Immature natural killer cell (primary cell): ENCODE measurements at regions not wholly inside any gene's neighbourhood (a gene's known extent, or its start where the extent isn't known, plus 50 kb on each side); places are given as distances from the start of the nearest gene placed in this dataset.

ENCODE experiments used
- DNase-seq, 3 donors: peaks; one replicate each; pipeline ENCODE4 v3.0.0; 2022; ENCODE audit warnings: mixed read lengths in 1 of 3
- H3K27ac Mint-ChIP-seq, 6 donors: one replicate each; pipeline ENCODE4 v1.8.0; 2020; ENCODE audit warnings: mixed read lengths in 6 of 6, mild to moderate bottlenecking in 5 of 6, inconsistent platforms in 4 of 6, moderate library complexity in 3 of 6
- H3K27me3 Mint-ChIP-seq, 3 donors: one replicate each; pipeline ENCODE4 v1.8.0; 2020 to 2021; ENCODE audit warnings: low read depth in 3 of 3, mild to moderate bottlenecking in 3 of 3, mixed read lengths in 3 of 3, moderate library complexity in 3 of 3, inconsistent platforms in 1 of 3
- H3K36me3 Mint-ChIP-seq, 3 donors: one replicate each; pipeline ENCODE4 v1.8.0; 2020; ENCODE audit warnings: mixed read lengths in 3 of 3, inconsistent platforms in 2 of 3, mild to moderate bottlenecking in 2 of 3
- H3K4me1 Mint-ChIP-seq, 2 donors: one replicate each; pipeline ENCODE4 v1.8.0; 2020; ENCODE audit warnings: inconsistent platforms in 2 of 2, mild to moderate bottlenecking in 2 of 2, mixed read lengths in 2 of 2, moderate library complexity in 1 of 2
- H3K4me3 Mint-ChIP-seq, 5 donors: one replicate each; pipeline ENCODE4 v1.8.0; 2020; ENCODE audit warnings: mild to moderate bottlenecking in 5 of 5, mixed read lengths in 5 of 5, inconsistent platforms in 3 of 5, moderate library complexity in 3 of 5
- H3K9me3 Mint-ChIP-seq, 6 donors: one replicate each; pipeline ENCODE4 v1.8.0; 2020; ENCODE audit warnings: mild to moderate bottlenecking in 6 of 6, mixed read lengths in 6 of 6, inconsistent platforms in 4 of 6, moderate library complexity in 3 of 6

DNA sequence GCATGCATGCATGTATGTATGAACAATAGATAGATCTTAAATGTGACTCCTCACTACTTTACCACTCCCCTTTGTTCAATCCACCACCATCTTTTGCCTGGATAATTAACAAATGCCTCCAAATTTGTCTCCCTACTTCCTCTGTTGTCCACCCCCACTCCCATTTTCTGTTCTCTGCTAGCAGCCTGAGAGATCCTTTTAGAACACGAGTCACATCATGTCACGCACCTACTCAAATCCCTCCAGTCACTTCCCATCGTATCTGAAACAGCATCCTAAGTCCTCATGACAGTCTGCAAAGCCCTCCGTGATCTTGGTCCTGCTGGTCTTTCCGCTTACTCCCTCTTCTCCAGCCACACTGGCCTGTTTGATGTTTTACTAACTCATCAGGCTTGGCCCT is 527.3 kb downstream of the EPHA4 start:
- Mint-ChIP-seq H3K4me1 (no peaks in the 10 kb centered on the region), H3K9me3 (no peaks in the 10 kb centered on the region), H3K27me3 (peaks cover 0 to 2% (median 0%) of the 10 kb centered on the region in 3 donors), H3K4me3 (no peak overlapping the region), H3K36me3 (no peaks in the 10 kb centered on the region), H3K27ac (no peak overlapping the region)
- no peak for DNase-seq

DNA sequence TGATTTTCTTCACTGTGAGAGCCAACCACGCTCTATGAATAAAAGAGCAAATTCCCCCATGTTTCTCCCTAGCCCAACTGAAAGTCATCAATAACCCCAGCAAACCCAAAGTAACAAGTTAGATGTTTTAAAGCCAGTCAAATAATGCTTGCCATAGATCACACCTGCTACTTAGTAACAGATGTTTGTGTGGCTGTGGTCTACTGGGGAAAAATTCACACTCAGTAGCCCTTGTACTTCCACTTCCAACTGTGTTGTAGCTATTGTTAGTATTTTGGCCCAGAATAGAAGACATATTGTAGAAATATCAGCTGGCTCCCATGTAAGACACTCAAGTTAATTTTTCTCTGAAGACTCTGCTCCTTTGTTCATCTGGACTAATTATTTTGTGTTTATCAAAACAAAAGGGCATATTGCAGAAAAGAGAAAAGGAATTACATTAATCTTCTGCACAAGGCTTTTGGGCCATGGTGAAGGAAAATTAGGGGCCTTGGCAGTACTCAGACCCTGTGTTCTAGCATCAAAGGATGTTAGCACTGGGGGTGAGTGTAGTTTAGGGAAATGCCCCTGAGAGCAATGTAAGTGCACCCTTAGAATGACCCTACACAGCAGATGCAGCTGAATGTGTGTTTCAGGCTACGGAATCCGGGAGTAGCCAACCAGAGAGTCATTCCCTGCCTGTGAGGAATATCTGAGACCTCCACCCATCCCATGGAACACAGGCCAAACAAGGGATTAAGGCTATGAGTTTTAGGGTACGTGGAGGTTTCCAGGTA is 521.9 kb downstream of the EPHA4 start:
- H3K36me3 Mint-ChIP-seq = no peaks in the 10 kb centered on the region
- no peak overlapping the region for H3K27ac Mint-ChIP-seq
- H3K27me3 Mint-ChIP-seq = peaks cover 0 to 2% (median 0%) of the 10 kb centered on the region in 3 donors
- no peaks in the 10 kb centered on the region for H3K9me3 Mint-ChIP-seq
- no peaks in the 10 kb centered on the region for H3K4me1 Mint-ChIP-seq
- DNase-seq = no peak
- H3K4me3 Mint-ChIP-seq = no peak overlapping the region

DNA sequence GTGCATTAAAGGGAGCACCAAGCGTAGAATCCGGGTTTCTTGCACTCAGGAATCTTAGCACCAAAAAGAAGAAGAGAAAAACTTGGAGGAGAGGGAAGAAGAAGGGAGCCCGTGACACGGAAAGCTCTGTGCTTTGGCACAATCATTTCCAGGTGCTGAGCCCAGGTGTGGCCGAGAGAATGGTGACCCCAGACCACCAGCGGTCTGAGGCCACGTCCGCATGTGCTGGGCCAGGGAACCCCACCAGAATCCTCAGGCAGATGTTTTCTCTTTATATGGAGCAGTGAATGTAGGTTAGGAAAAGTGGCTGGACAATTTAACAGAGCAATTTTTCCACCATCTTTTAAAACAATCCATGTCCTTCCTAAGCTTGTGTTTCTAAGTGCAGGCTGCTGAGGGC is 520.9 kb downstream of the EPHA4 start:
- no peak overlapping the region for H3K27ac Mint-ChIP-seq
- peaks cover 0 to 2% (median 0%) of the 10 kb centered on the region in 3 donors for H3K27me3 Mint-ChIP-seq
- H3K4me1 Mint-ChIP-seq = no peaks in the 10 kb centered on the region
- no peaks in the 10 kb centered on the region for H3K36me3 Mint-ChIP-seq
- H3K4me3 Mint-ChIP-seq = no peak overlapping the region
- no peak for DNase-seq
- no peaks in the 10 kb centered on the region for H3K9me3 Mint-ChIP-seq

DNA sequence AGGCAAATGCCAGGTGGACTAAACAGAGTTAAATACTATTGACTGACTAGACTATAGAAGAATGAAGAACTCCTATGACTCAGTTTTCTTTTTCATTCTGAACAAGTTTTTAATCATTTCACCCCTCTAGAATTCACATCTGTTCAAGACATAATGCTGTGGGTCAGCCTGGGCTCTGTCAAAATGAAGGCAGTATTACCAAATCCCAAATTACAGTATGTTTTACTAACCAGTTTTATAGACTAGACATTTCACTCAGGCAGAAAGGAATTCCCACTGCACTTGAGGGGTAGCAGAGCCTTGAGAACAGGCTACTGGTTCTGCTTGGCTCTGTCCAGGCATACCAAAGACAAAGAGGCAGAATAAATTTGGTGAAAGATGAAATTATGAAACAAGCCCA is 511.7 kb downstream of the EPHA4 start:
- peaks cover 4 to 7% of the 10 kb centered on the region in 2 donors for H3K4me1 Mint-ChIP-seq
- H3K27ac Mint-ChIP-seq = no peak overlapping the region
- no peak overlapping the region for H3K4me3 Mint-ChIP-seq
- DNase-seq = no peak
- no peaks in the 10 kb centered on the region for H3K36me3 Mint-ChIP-seq
- peaks cover 2 to 10% (median 4%) of the 10 kb centered on the region in 3 donors for H3K27me3 Mint-ChIP-seq
- H3K9me3 Mint-ChIP-seq = no peaks in the 10 kb centered on the region

DNA sequence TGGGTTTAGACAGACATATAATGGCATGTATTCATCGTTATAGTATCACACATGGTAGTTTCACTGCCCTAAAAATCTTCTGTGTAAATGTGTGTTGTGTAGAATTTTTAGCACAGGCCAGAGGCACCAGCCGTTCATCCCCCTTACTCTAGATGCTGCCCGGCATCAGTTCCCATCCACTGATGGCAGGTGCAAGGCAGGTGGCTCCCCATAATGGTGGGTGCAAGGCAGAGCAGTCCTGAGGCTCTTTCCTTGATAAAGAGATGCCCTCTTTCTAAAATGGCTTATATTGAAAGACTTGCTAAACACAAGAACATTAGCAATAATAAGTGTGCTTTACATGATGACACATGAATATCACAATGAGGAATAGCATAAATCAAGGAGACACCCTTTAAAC is 508.5 kb downstream of the EPHA4 start:
- no peak overlapping the region for H3K4me3 Mint-ChIP-seq
- no peaks in the 10 kb centered on the region for H3K36me3 Mint-ChIP-seq
- DNase-seq = no peak
- peaks cover 1 to 10% (median 2%) of the 10 kb centered on the region in 3 donors for H3K27me3 Mint-ChIP-seq
- no peak overlapping the region for H3K27ac Mint-ChIP-seq
- H3K4me1 Mint-ChIP-seq = peaks cover 4 to 7% of the 10 kb centered on the region in 2 donors
- no peaks in the 10 kb centered on the region for H3K9me3 Mint-ChIP-seq

DNA sequence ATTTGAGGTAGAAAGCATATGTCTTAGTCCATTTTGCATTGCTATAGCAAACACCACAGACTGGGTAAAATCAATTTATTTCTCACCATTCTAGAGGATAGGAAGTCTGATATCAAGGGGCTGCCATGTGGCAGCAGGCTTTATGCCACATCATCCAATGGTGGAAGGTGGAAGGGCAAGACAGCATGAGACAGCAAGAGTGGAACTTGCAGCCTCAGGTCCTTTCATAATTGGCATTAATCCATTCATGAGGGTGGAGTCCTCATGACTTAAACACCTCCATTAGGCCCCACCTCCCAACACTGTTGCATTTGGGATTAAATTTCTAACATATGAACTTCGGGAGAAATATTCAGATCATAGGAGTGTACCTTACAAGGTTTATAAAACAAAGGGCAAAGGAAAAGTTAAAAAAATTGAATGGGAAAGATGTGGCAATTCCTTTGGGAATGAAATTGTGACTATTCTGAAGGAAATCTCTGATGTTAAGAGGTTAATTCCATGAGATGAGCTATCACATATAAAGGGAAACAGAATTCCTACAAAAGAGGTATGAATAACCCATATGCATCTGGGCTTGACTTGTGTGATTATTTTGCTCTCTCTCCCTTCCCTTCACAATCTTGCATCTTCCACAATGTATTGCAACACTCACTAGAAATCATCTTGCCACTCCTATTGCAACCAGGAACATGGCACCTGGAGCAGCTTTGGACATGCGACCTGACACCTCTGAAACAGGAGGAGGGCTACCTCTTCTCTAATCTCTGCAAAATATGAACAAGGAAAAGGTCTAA is 507.8 kb downstream of the EPHA4 start:
- no peak for DNase-seq
- Mint-ChIP-seq H3K27ac (no peak overlapping the region), H3K36me3 (no peaks in the 10 kb centered on the region), H3K27me3 (peaks cover 1 to 3% (median 2%) of the 10 kb centered on the region in 3 donors), H3K4me3 (no peak overlapping the region), H3K9me3 (no peaks in the 10 kb centered on the region), H3K4me1 (peaks cover 4 to 7% of the 10 kb centered on the region in 2 donors)

DNA sequence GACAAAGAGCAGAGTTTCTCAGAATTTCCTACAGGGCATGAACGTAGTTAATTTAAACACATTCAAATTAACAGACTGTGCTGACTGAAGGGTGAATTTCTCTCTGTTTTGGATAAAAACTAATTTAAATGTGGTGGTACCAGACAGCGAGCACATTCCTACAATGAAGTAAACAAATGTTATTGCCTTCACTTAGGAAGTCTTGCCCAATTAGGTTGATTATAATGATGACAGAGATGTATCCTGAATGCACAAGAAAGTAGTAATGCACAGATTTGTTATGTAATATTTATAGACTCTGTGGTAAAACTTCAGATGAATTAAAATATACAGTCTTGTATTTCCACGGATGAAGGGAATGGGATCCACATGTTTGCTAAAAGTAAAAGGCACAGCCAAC is 507.2 kb downstream of the EPHA4 start:
- Mint-ChIP-seq H3K9me3 (no peaks in the 10 kb centered on the region), H3K27me3 (peaks cover 1 to 3% (median 2%) of the 10 kb centered on the region in 3 donors), H3K4me1 (peaks cover 4 to 7% of the 10 kb centered on the region in 2 donors), H3K27ac (no peak overlapping the region), H3K4me3 (no peak overlapping the region), H3K36me3 (no peaks in the 10 kb centered on the region)
- DNase-seq = no peak

DNA sequence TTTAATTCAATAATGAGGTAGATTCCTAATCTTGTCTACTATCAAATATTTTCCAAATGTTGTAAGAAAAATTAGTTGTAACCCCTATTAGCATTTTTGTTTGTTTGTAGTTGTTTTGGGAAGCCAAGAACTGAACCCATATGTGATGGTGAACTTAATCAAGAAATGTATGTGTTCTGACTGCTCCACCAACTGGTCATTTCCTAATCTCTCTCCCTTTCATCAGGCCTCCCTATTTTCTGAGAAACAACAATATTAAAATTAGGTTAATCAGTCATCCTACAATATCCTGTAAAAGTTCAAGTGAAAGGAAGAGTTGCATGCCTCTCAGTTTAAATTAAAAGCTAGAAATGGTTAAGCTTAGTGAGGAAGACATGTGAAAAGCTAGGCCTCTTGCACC is 504.0 kb downstream of the EPHA4 start:
- H3K27me3 Mint-ChIP-seq = no peaks in the 10 kb centered on the region
- H3K36me3 Mint-ChIP-seq = peaks cover 0 to 3% (median 0%) of the 10 kb centered on the region in 3 donors
- peaks cover 0 to 7% (median 0%) of the 10 kb centered on the region in 6 donors for H3K9me3 Mint-ChIP-seq
- no peaks in the 10 kb centered on the region for H3K4me1 Mint-ChIP-seq
- DNase-seq = no peak
- H3K27ac Mint-ChIP-seq = no peak overlapping the region
- H3K4me3 Mint-ChIP-seq = no peak overlapping the region

DNA sequence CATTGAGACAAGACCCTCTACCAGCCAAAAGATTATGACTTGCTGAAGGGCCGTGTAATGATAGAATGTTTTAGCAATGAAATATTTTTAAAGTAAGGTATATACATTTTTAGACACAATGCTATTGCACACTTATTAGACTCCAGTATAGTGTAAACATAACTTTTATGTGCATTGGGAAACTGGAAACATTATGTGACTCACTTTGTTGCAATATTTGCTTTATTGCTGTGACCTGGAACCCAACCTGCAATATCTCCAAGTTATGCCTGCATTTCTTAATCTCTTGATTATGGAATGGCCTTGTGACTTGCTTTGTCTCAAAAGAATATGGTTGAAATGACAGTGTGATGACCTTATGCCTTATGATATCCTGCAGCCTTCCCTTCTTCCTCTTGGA is 502.0 kb downstream of the EPHA4 start:
- Mint-ChIP-seq H3K27me3 (no peaks in the 10 kb centered on the region), H3K9me3 (peaks cover 0 to 7% (median 0%) of the 10 kb centered on the region in 6 donors), H3K4me1 (no peaks in the 10 kb centered on the region), H3K27ac (no peak overlapping the region), H3K36me3 (peaks cover 0 to 3% (median 0%) of the 10 kb centered on the region in 3 donors), H3K4me3 (no peak overlapping the region)
- DNase-seq = no peak

DNA sequence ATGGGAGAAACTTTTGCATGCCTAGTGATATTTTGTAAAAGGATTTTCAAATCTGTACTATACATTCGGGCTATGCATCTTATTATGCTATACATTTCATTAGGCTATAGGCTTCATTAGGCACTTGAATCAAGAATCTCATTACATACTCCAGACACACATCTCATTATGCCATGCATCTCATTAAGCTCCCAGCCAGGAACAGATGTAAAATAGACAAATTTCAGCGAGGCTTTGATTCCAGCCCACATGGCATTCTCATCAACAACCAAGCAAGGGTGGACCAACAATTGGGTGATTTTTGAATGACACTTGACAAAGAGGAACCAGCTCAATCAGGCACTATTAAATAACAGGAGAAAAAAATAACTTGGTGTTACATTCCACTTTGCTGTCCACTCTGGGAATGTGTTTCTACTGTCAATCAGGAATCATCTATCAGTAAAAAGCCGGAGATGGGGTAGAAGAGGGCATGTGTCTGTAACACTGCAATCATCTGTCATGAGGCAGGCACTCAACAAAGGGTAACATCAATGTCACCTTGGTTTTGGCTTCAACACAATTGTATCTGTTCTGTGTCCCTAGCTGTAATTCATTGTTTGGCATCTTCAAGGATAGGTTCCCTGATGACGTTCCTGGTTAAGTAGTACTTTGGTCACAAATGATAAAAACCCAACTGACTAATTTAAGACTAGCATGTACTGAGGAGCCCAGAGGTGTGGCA is 498.6 kb downstream of the EPHA4 start:
- peaks cover 0 to 7% (median 0%) of the 10 kb centered on the region in 6 donors for H3K9me3 Mint-ChIP-seq
- H3K27me3 Mint-ChIP-seq = no peaks in the 10 kb centered on the region
- no peak for DNase-seq
- H3K36me3 Mint-ChIP-seq = peaks cover 0 to 3% (median 0%) of the 10 kb centered on the region in 3 donors
- no peak overlapping the region for H3K4me3 Mint-ChIP-seq
- no peaks in the 10 kb centered on the region for H3K4me1 Mint-ChIP-seq
- no peak overlapping the region for H3K27ac Mint-ChIP-seq

DNA sequence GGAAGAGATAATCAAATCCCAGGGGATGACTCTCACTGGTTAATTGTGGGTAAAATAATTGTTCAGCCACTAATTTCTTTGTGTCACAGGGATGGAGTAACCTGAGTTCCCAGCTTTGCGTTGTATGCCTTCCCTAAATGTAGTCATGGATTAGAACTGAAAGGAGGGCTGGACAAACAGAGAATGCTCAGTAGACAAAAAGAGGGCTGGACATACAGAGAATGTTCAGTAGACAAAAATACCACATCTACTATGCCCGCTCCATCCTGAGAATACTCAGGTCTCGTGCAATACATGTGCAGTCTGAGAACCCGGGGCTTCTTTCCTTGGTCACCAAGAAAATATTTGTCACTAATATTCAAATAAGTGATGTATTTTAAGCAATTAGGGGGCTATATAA is 497.9 kb downstream of the EPHA4 start:
- Mint-ChIP-seq H3K36me3 (peaks cover 0 to 3% (median 0%) of the 10 kb centered on the region in 3 donors), H3K27ac (no peak overlapping the region), H3K4me3 (no peak overlapping the region), H3K27me3 (no peaks in the 10 kb centered on the region), H3K9me3 (peaks cover 0 to 7% (median 0%) of the 10 kb centered on the region in 6 donors), H3K4me1 (no peaks in the 10 kb centered on the region)
- no peak for DNase-seq

DNA sequence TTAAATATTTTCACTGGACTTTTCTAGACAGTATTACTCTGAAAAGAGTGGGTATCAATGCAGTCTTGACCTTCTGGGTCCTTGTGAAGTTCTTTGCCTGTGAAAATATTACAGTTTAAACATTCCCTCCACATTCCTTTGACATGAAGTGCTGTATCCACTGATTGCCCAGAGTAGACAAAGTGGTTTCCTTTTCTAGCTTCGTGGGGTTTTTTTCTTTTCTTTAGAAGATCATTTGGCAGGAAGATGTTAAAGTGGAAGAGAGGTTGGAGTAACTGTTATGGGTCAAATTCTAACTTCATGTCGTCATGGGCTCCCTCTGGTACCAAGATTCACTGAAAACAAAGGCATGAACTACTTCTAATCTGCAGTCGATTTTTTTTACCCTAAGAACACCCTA is 496.9 kb downstream of the EPHA4 start:
- peaks cover 0 to 7% (median 0%) of the 10 kb centered on the region in 6 donors for H3K9me3 Mint-ChIP-seq

DNA sequence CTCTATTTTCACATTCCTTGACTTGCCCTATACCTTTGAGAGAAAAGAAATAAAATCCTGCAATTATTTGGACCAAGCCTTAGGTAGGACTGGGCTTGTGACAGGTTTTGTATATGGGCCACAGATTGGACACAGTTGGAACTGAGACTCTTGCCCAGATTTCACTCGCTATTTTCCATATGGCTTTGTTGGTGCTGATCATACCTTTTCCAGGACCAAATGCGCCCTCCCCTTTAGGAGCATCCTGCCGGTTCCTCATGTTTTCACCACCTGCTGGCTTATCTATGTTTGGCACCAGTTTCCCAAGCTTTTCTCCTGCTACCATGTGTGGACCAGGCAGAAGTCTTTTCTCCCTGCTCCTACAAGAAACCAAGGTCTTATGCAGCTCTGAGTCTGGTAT is 494.9 kb downstream of the EPHA4 start:
- peaks cover 0 to 3% (median under 1%) of the 10 kb centered on the region in 3 donors for H3K27me3 Mint-ChIP-seq
- no peak overlapping the region for H3K4me3 Mint-ChIP-seq
- H3K27ac Mint-ChIP-seq = no peak overlapping the region
- no peaks in the 10 kb centered on the region for H3K4me1 Mint-ChIP-seq
- peaks cover 0 to 4% (median 0%) of the 10 kb centered on the region in 6 donors for H3K9me3 Mint-ChIP-seq
- no peak for DNase-seq
- H3K36me3 Mint-ChIP-seq = no peaks in the 10 kb centered on the region

More for the DNA sequence above, 496.9 kb downstream of the EPHA4 start:
- peaks cover 0 to 3% (median 0%) of the 10 kb centered on the region in 3 donors for H3K36me3 Mint-ChIP-seq
- H3K27ac Mint-ChIP-seq = no peak overlapping the region
- no peaks in the 10 kb centered on the region for H3K4me1 Mint-ChIP-seq
- DNase-seq = no peak
- H3K4me3 Mint-ChIP-seq = no peak overlapping the region
- no peaks in the 10 kb centered on the region for H3K27me3 Mint-ChIP-seq

DNA sequence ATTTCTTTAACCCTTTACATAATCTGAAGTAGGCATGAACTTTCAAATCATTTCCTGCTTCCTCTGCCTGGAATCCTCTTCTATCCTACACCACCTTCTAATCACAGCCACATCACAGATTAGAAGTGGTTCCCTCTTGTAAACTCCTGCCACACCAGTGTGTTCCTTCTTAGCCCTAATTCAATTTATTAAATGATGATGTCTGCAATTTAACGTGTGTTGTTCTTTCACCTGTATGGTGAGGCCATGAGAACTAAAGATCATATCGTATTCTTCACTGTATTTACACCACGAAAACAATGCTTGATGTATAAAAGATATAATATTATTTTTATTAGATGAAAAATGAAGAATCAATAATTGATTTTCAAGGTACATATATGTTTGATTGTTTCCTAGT is 494.3 kb downstream of the EPHA4 start:
- Mint-ChIP-seq H3K4me1 (no peaks in the 10 kb centered on the region), H3K9me3 (peaks cover 0 to 4% (median 0%) of the 10 kb centered on the region in 6 donors), H3K27me3 (peaks cover 0 to 3% (median 2%) of the 10 kb centered on the region in 3 donors), H3K36me3 (no peaks in the 10 kb centered on the region), H3K27ac (no peak overlapping the region), H3K4me3 (no peak overlapping the region)
- no peak for DNase-seq
